ENCODE measurements at regions not wholly inside any gene's neighbourhood (a gene's known extent, or its start where the extent isn't known, plus 50 kb on each side); places are given as distances from the start of the nearest gene placed in this dataset.
A peak's percentile ranks its signal among the peaks of the same experiment; 100 is the strongest.
"Not testable (repeated sequence)": the region's sequence is repeated elsewhere in the genome, so short reads cannot be mapped to it uniquely, and the experiment has no call there.

DNA sequence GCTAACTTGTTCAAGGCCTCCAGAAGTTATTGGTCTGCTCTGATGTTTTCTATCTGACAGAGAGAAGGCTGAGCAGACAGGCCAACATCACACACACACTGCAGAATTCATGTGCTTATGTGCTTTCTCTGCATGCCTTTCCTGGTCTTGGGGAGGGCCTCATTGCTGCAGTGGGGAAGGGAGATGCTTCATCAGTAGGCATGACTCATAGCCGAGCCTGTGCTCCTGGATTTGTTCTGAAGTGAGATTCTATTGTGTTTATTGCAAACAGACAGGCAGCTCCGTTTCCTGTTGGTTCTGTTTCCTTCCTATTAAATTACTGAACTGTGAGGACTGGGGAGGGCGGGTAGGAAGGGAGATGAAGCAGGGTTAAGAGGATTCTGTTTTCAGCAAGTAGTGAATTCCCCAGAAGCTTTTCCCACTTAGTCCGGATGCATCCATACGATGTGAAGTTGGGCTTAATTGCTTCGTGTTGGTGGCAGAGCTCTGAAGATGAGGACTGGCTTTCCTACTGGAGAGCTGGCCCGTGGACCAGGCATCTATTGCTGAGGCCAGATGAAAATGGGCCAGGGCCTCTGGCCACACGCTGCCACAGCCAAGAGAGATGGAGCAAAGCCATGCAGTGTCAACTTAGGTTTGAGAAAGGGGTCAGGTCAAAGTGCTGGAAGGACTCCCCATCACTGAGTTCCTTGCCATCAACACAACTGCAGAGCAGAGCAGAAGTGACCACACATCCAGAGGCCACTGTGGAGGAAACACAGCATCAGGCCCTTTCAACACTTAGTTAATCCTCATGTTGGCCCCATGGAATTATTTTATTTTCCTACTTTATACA, 179.3 kb downstream of the UTP18 start:
- DNase-seq: no peak

DNA sequence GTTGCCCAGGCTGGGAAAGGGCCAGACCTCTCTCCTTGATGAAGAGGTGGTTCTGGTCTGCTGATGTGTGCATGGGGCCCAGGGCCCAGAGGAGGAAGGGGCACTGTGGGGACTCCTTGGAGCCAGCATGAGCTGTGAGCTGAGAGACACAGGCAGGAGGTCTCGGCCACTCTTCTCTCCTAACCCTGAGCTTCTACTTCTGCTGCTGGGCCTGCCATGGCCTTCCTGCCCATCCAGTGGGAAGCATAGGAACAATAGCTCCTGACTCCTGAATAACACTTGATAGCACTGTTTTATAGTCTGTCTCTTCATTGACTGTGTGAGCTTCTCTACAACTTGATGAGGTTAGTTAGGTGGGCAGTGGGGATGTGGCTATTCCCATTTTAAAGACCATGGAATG, 181.1 kb downstream of the UTP18 start:
- DNase-seq: no peak

DNA sequence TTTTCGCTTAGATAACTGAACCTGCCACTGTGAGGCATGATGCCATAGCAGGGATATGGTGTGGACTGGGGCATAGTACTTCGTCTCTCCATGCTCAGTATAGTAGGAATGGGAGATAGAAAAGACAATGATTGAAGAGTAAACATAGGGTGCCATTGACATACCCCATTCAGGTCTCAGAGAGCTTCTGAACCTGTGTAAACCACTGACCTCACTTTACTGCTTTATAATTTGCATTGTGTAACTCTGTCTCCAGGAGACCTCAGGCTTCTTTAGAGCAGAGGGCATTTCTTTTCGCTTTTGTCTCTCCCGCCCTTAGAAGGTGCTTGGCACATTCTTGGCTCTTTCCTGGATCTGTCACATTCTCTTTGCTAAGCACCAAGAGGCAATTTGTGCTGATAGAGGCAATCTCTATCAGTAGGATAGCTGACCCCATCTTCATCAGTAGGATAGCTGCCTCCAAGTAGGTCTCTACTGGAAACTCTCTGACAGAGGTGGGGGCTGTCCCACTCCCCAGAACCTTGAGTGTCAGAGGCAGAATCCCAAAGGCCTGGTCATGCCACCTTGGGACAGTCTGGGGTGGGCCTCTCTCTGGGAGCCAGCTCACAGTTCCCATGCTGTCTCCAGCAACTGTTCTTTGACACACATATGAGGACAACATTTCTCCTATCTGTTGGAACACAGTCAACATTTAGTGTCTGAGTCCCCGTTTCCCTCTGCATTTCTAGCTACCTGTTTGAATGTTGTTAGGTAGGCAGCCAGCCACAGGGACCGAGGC, 181.9 kb downstream of the UTP18 start:
- DNase-seq: no peak

DNA sequence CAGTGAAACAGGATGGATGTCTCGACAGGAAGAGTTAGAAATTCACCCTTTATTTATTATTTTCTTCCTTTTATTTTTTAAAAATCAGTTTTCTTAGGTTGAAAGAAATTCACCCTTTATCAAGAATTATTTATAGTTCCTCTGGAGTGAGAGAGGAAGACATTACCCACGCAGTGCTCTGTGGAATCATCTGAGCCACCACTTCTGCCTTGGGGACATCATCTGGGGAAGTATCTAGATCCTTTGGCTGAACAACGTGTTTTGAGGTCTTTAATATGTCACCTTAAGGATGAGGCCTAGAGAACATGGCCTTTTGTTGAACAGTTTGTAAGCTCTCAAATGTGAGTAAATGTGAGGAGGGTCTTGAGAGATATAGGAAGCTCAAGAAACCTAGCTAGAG, 183.3 kb downstream of the UTP18 start:
- DNase-seq: no peak

DNA sequence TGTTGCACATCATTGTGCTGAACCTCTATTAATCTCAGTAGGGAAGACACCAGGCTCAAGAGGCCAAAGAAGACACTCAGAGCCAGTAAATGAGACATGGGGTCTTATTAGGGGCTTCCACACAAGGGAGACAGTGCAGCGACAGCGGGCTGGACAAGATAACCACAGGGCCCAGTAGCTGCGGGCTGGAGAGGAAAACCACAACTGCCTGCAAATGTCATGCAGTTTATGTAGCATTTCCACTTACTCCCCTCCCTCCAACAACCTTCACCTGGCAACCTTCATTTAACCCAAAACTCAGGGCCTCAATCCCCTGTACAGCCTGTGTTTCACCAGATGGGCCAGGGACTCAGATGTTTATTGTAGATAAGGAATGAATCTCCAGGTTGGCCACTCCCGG, 185.6 kb downstream of the UTP18 start:
- DNase-seq: no peak

DNA sequence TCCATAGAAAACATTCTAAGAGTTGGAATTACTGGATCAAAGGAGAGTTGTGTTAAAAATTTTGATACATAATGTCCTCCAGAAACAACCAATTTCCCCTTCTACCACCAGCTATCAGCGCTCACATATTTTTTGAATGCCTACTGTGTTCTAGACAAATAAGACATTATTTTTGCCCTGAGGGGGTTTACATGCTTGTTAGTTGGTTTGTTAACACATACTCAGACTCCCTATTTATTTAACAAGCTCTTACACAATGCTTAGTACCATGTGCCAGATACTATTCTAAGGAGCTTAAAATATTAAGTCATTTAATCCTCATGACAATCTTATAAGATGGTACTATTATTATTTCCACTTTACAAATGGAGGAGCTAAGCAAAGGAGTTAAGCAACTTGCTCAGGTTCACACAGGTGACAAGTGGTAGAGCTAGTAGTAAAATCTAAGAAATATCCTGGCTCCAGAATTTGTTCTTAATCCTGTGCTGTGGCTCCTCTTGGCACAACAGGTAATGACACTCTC, 194.2 kb downstream of the UTP18 start:
- no peak for DNase-seq

DNA sequence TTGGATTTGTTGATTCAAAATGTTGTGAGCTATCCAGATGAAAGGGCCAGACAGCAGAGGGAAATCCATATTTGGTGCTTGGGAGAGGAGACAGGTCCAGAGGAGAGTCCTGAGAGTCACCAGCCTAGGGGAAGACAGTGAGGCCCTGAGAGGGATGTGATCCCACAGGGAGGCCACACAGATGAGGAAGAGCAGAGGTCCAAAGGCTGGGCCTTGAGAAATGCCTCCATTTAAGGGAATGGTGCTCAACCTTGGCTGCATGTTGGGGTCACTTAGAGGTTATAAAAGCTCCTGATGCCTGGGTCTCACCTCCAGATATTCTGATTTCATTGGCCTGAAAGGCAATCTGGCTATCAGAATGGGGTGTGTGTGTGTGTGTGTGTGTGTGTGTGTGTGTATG, 194.9 kb downstream of the UTP18 start:
- no peak for DNase-seq

DNA sequence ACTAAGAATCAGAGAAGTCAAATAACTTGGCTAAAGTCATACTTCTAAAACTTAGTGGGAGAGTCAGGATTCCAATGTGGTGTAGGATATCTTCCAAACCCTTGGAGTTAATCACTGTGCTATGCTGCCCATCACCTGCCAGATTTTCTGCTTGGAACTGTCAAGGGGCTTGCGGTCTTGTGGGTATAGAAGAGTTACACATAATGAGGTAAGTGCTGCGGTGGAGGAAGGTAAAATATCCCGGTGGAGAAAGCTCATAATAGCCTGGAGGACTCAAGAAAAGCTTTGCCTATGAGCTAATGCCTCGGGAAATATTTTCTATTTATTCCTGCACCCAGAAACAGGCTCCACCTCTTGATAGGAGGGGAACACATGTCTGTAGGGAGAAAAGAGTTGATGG, 195.6 kb downstream of the UTP18 start:
- no peak for DNase-seq

DNA sequence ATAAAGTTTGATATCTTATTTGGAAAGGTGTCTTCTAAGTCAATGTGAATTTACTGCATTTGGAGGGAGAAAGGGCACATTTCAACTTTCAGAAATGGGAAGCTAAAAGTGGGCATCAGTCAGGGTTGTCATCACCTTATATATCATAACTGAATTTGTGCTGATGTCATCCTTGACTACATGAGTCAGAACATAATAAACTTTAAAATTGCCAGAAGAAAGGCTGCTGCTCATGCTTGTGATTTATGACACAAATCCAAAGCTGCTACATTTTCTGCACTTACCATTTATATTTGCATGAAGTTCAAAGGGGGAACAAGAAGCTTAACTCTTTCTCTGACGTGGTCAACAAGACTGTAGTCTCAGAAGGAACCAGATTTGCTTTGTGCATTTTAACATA, 196.6 kb downstream of the UTP18 start:
- DNase-seq: no peak

DNA sequence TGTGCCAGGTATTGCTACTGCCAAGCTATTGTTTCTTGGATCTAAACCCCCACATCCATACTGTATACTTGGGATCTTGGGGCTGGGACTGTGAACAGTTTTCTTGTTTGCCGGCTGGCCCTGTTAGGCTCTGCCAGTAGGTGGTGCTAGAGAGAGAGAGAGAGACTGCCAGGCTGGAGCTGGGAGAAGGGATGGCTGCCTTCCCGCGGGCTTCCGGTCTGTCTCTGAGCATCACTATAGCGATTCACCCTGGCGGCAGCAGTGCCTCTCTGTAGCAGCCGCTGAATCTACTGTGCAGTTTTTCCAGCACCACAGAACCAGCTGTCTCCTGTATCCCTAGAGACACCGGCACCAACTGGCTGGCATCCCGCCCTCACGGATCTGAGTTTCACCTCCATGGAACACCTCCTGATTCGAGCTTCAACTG, 201.2 kb downstream of the UTP18 start:
- peak; percentile 50 for DNase-seq

DNA sequence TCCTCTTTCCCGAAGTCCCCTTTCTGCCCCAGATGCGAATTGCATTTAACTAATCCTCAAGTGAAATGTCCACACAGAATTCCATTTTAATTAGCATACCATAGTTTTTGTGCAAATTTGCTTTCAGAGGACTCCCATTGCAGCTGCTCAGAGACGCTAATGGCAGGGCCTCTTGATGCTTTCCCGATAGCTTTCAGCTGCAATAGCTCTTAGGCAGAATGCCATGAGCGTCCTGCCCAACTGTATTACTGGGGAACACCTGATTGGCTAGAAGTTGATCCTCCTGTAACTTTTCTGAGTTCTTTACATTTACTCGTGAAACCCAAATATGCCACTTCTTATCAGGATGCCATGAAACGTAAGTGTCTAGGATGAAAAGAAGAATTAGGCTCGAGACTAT, 203.0 kb downstream of the UTP18 start:
- DNase-seq: no peak

DNA sequence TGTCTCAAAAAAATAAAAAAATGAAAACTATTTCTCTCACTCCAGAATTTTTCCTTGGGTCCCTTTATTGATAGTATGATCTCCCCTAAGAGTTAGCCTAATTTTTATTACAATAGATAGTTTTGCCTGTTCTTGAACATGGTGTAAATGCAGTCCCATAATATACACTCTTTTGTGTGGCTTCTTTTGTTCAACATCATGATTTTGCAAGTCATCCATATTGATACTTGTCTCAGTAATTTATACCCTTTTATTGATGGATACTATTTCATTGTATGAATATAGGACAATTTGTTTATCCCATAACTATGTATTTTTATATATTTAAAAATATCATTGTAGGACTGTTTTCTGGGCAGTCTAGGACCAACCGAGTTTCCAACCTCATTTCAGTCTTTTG, 207.0 kb downstream of the UTP18 start:
- no peak for DNase-seq

DNA sequence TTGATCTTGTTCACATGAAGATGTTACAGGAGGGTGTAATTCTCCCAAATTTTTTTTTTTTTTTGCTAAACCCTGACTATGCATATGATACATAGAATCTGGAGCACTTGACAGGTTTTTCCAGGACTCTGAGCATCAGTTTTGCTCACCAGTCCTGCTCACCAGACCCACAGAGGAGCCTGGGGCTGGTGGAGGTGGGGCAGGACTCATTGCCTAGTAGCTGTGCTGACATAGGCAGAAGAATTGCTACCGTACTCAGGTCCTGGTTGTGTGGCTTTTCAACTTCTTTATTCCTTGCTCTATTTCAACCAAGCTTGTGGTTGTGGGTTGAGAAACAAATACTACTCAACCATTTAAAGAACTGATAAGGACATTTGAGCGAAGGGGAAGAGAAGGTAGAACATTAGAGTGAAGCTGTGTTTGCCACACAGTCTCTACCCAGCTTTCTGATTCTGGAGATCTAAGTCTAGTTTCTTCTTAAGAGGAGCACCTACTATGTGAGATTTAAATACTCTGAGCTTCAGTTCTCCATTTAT, 212.4 kb downstream of the UTP18 start:
- no peak for DNase-seq

DNA sequence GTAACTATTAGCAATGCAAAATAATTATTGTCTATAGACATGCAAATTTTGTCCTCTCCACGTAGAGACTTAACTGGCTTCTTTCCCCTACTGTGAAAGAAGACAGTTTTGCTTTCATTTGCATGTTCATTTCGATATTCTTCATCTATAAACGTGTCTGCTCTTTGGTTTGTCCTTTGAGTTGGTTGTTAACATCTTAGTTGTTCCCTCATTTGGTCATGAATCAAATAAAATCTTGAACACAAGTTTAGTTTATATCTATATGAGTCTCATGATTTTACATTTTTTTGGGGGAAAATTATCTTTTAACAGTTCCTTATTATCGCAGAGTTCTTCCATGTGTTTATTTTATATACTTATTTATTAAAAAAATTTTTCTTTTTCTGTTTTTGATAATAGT, 214.4 kb downstream of the UTP18 start:
- DNase-seq: no peak

DNA sequence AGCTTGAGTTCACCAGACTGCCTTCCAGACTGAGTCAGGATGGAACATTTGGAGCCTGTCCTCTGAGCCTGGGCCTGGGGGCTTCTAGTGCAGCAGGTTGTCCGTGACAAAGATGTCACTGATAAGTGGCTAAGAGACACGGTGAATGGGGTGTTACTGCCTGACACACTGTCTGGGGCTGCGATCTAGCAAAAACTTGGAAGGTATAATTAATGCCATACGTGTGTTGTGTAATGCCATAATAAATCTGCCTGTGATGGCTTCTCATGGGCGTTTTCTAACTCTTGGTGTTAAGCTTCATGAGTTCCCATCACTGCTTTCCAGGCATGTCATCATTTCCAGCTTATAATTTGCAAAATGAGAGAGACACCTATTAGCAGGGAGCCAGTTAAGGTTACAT, 215.4 kb downstream of the UTP18 start:
- DNase-seq: no peak

DNA sequence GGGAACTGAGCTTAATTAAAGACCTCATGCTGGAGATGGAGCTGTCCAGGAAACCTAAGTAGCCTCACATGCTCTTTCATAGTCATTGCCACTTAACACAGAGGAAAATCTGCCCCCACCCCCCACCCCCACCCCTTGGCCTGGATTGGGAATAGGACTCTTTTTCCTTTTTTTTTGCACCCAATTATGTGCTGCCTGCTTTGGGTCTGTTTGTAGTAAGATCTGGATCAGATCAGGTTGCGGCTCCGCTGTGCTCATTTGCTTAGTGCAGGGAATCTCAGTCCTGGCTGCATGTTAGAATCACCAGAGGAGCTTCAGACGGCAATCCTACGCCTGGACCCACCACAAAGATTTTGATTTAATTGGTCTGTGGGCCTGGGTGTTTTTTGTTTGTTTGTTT, 219.0 kb downstream of the UTP18 start:
- DNase-seq: no peak

DNA sequence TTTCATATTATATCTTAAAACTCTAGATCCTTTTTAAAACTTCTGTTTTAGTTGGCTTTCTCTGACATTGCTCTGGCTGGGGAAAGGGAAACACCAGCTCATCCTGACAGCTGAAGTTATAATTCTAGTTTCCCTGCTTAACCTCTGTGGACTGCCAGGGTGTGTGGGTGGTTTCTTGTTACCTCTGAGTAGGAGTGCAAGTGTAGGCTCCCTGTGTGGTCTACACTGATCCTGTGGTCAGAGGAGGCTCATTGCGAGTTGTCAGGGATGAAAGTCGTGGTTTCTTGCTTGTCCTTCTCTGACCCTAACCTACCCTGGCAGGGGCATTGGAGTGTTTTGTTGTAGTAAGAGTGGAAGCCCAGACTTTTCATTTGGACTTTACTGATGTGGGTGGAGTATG, 221.0 kb downstream of the UTP18 start:
- no peak for DNase-seq

DNA sequence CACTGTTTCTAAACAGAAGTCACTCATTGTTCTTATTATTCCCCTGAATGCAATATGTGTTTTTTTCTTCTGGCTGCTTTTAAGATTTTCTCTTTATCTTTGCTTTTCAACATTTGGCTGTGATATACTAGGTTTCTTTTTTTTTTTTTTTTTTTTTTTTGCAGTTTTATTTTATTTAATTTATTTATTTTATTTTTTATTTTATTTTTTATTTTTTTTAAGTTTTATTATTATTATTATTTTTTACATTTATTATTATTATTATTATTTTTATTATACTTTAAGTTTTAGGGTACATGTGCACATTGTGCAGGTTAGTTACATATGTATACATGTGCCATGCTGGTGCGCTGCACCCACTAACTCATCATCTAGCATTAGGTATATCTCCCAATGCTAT, 221.9 kb downstream of the UTP18 start:
- not testable (repeated sequence) for DNase-seq

DNA sequence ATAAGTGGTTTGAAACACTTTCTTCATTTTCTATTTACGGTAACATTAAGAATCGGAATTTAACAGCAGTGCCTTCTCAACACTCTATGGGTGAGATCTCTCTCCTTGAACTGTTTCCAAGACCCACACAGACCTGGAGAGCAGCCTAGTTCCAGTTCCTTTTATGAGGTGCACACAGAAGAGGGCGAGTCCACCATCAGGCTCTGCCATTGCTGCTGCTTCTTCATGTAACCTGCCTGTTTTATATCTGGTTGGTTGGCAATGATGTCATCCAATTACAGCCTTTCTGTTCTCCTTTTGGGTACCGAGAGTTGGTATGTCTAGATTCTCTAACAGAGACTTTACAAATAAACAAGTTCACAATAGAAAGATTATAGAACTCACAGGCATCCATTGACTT, 225.7 kb downstream of the UTP18 start:
- no peak for DNase-seq

DNA sequence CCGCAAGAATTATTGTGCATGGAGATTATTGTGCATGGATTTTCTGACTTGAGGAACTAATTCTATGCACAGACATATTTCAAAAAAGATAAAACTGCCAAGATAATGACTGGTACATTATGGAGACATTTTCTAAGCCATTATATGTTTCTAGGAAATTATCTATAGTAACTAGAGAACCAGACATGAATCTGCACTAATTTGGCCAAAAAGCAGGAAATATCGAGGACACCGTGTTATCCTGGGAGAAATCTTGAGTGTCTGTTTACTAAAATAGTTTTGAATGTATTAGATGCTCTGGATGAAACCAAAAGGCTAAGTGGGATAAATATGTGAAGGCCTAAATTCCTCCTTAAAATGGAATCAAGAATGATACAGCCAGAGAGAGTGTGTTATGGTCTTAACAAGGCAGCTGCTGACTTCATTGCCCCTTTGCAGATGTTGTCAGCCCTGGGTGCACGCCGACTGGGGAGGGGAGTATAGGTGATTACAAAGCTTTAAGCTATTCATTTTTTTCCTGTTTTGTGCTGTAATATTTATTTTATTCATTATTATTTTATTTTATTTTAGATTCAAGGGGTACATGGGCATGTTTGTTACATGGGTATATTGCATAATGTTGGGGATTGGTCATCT, 226.7 kb downstream of the UTP18 start:
- no peak for DNase-seq

DNA sequence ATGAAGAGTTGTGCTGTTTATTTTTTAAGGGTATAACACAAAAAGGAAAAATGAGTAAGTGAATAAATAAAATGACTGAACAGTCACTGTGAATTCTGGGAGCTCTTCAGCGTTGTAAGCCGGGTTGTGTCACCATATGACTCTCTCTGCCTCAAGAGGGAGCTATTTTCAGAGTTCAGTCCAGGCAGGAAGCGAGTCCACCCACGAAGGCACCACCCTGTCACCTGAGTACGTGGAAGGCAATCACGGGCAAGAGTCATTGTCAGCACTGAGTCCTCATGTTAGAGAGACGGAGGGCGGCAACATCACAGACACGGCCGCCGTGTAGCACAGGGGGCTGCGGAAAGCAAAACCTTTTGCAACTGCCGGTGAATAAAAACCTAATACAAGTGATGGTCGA, 227.6 kb downstream of the UTP18 start:
- DNase-seq: no peak

DNA sequence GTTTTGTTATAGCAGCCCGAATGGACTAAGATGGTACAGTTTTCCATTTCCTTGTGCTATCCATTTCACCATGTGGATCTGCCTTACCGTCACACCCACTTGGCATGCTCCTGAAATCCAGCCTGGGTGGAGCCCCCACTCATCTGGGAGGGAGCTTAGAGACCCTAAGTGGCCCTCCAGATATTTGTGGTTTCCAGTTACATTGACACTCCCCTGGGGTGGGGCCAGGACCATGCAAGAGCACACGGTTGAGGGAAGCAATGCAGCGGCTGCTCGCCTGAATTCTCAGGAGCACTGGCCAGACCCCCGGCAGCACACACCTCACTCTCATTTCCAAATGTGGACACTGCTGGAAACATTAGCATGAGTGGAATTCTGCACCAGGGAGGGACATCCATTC, 231.1 kb downstream of the UTP18 start:
- no peak for DNase-seq

DNA sequence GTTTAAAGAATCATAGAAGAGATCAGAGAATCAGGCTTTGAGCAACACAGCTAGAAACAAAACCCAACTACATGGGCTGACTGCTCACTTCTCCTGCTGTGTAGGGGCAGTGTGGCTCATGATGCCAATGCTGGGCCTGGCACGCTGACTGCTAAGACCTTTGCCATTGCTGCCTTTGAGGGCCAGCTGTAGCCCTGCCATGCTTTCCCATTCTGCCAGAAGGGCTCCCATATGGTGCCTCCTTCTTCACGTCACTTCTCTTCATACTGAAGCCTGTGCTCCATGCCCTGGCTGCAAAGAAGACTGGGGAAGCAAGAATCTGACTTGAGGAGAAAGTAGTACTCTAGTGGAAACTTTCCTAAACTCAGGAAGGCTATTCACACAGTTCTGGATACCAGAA, 232.9 kb downstream of the UTP18 start:
- no peak for DNase-seq

DNA sequence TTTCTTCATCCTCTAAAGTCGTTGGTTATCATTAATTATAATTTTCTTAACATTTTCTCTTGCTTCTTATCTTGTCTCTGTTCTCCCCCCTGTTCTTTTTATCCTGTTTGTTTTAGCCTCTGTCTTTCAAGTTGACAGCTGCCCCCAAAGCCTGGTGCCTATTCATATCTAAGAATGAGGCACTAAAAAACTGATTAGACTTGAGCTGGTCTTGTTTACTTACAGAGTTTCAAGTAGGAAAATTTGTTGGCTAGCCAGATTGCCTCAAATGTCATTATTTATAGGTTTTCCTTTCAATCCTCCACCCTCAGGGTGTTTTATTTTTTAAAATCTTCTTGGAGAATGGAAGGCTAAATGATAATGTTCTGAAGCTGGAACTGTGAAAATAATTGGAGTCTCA, 236.0 kb downstream of the UTP18 start:
- no peak for DNase-seq
